Activated CD4-positive, alpha-beta T cell treated with anti-CD3 and anti-CD28 coated beads, Interleukin-2, amount 10 ng/mL, durations not matched to agents 24 days and 14 days (primary cell): ENCODE measurements at regions not wholly inside any gene's neighbourhood (a gene's known extent, or its start where the extent isn't known, plus 50 kb on each side); places are given as distances from the start of the nearest gene placed in this dataset.
"Not testable (repeated sequence)": the region's sequence is repeated elsewhere in the genome, so short reads cannot be mapped to it uniquely, and the experiment has no call there.

Experiments
- DNase-seq: peaks from one replicate; pipeline ENCODE4 v3.0.0; 2022
- H3K27ac Mint-ChIP-seq: one replicate; pipeline ENCODE4 v1.8.0; 2022; ENCODE audit warnings: mild to moderate bottlenecking, mixed read lengths
- H3K27me3 Mint-ChIP-seq: one replicate; pipeline ENCODE4 v1.8.0; 2022; ENCODE audit warnings: mixed read lengths
- H3K36me3 Mint-ChIP-seq: one replicate; pipeline ENCODE4 v1.8.0; 2022; ENCODE audit warnings: low read depth, mild to moderate bottlenecking, mixed read lengths
- H3K4me1 Mint-ChIP-seq: one replicate; pipeline ENCODE4 v1.8.0; 2021; ENCODE audit warnings: mixed read lengths
- H3K4me3 Mint-ChIP-seq: one replicate; pipeline ENCODE4 v1.8.0; 2022; ENCODE audit warnings: mild to moderate bottlenecking, moderate library complexity, mixed read lengths
- H3K9me3 Mint-ChIP-seq: one replicate; pipeline ENCODE4 v1.8.0; 2021; ENCODE audit warnings: mixed read lengths
- intact Hi-C: fragments of 100-400 bp; cut with micrococcal nuclease; formaldehyde crosslinking; loops from one replicate; pipeline ENCODE4 v1.15.1; 2023

GRCh38 chr6:85002847-85003246, 238.4 kb upstream of the TBX18 start:
- DNase-seq: no peak
- Mint-ChIP-seq H3K4me1 (no peaks in the 10 kb centered on the region), H3K27me3 (no peaks in the 10 kb centered on the region), H3K9me3 (no peaks in the 10 kb centered on the region), H3K27ac (no peak overlapping the region), H3K36me3 (no peaks in the 10 kb centered on the region), H3K4me3 (no peak overlapping the region)
- intact Hi-C loops: no loop called here

GRCh38 chr6:85000001-85000400, 235.6 kb upstream of the TBX18 start:
- intact Hi-C loops: no loop called here
- no peak for DNase-seq
- no peak overlapping the region for H3K4me3 Mint-ChIP-seq
- H3K27me3 Mint-ChIP-seq: no peaks in the 10 kb centered on the region
- H3K4me1 Mint-ChIP-seq: no peaks in the 10 kb centered on the region
- no peaks in the 10 kb centered on the region for H3K9me3 Mint-ChIP-seq
- H3K36me3 Mint-ChIP-seq: no peaks in the 10 kb centered on the region
- no peak overlapping the region for H3K27ac Mint-ChIP-seq

GRCh38 chr6:84998223-84998622, 233.8 kb upstream of the TBX18 start:
- Mint-ChIP-seq H3K4me3 (no peak overlapping the region), H3K9me3 (peaks cover 1% of the 10 kb centered on the region), H3K27me3 (no peaks in the 10 kb centered on the region), H3K4me1 (no peaks in the 10 kb centered on the region), H3K27ac (no peak overlapping the region), H3K36me3 (no peaks in the 10 kb centered on the region)
- intact Hi-C loops: no loop called here
- DNase-seq: no peak

GRCh38 chr6:84988766-84989165, 224.4 kb upstream of the TBX18 start:
- intact Hi-C loops, H3K4me1 Mint-ChIP-seq: not testable (repeated sequence)

GRCh38 chr6:84985490-84985889, 221.1 kb upstream of the TBX18 start:
- H3K27ac Mint-ChIP-seq, H3K9me3 Mint-ChIP-seq, intact Hi-C loops, H3K4me3 Mint-ChIP-seq, H3K4me1 Mint-ChIP-seq, DNase-seq, H3K36me3 Mint-ChIP-seq, H3K27me3 Mint-ChIP-seq: not testable (repeated sequence)

More at GRCh38 chr6:84988766-84989165, 224.4 kb upstream of the TBX18 start:
- H3K27me3 Mint-ChIP-seq, H3K4me3 Mint-ChIP-seq, H3K27ac Mint-ChIP-seq, DNase-seq, H3K36me3 Mint-ChIP-seq: not testable (repeated sequence)
- peaks cover 24% of the 10 kb centered on the region for H3K9me3 Mint-ChIP-seq

GRCh38 chr6:84979541-84979940, 215.1 kb upstream of the TBX18 start:
- H3K4me3 Mint-ChIP-seq: no peak overlapping the region
- peaks cover 4% of the 10 kb centered on the region for H3K9me3 Mint-ChIP-seq
- H3K27ac Mint-ChIP-seq: no peak overlapping the region
- no peaks in the 10 kb centered on the region for H3K27me3 Mint-ChIP-seq
- DNase-seq: no peak
- H3K36me3 Mint-ChIP-seq: no peaks in the 10 kb centered on the region
- intact Hi-C loops: no loop called here
- H3K4me1 Mint-ChIP-seq: no peaks in the 10 kb centered on the region

GRCh38 chr6:84977363-84977705, 212.9 kb upstream of the TBX18 start:
- H3K36me3 Mint-ChIP-seq: no peaks in the 10 kb centered on the region
- DNase-seq: no peak
- no peak overlapping the region for H3K4me3 Mint-ChIP-seq
- no peaks in the 10 kb centered on the region for H3K9me3 Mint-ChIP-seq
- H3K4me1 Mint-ChIP-seq: no peaks in the 10 kb centered on the region
- H3K27ac Mint-ChIP-seq: no peak overlapping the region
- H3K27me3 Mint-ChIP-seq: no peaks in the 10 kb centered on the region
- intact Hi-C loops: no loop called here

GRCh38 chr6:84976526-84977362, 212.3 kb upstream of the TBX18 start:
- H3K9me3 Mint-ChIP-seq: no peaks in the 10 kb centered on the region
- H3K36me3 Mint-ChIP-seq: no peaks in the 10 kb centered on the region
- no peaks in the 10 kb centered on the region for H3K4me1 Mint-ChIP-seq
- no peak for DNase-seq
- H3K27me3 Mint-ChIP-seq: no peaks in the 10 kb centered on the region
- no peak overlapping the region for H3K27ac Mint-ChIP-seq
- intact Hi-C loops: no loop called here
- H3K4me3 Mint-ChIP-seq: no peak overlapping the region

- Mint-ChIP-seq H3K4me3 (no peak overlapping the region), H3K27ac (no peak overlapping the region), H3K4me1 (no peaks in the 10 kb centered on the region), H3K36me3 (no peaks in the 10 kb centered on the region), H3K27me3 (no peaks in the 10 kb centered on the region), H3K9me3 (no peaks in the 10 kb centered on the region)
- intact Hi-C loops: no loop called here
- DNase-seq: no peak
Measured at GRCh38 chr6:84975316-84975715, 210.9 kb upstream of the TBX18 start.

- H3K4me3 Mint-ChIP-seq: no peak overlapping the region
- no peaks in the 10 kb centered on the region for H3K27me3 Mint-ChIP-seq
- DNase-seq: no peak
- H3K9me3 Mint-ChIP-seq: no peaks in the 10 kb centered on the region
- H3K4me1 Mint-ChIP-seq: no peaks in the 10 kb centered on the region
- no peak overlapping the region for H3K27ac Mint-ChIP-seq
- H3K36me3 Mint-ChIP-seq: no peaks in the 10 kb centered on the region
- intact Hi-C loops: no loop called here
Measured at GRCh38 chr6:84973606-84974005, 209.2 kb upstream of the TBX18 start.

GRCh38 chr6:84967965-84968364, 203.6 kb upstream of the TBX18 start:
- intact Hi-C loops: no loop called here
- no peak for DNase-seq
- no peaks in the 10 kb centered on the region for H3K27me3 Mint-ChIP-seq
- H3K9me3 Mint-ChIP-seq: peaks cover 4% of the 10 kb centered on the region
- H3K36me3 Mint-ChIP-seq: no peaks in the 10 kb centered on the region
- H3K27ac Mint-ChIP-seq: no peak overlapping the region
- no peak overlapping the region for H3K4me3 Mint-ChIP-seq
- no peaks in the 10 kb centered on the region for H3K4me1 Mint-ChIP-seq

GRCh38 chr6:84967389-84967788, 203.0 kb upstream of the TBX18 start:
- intact Hi-C loops: no loop called here
- Mint-ChIP-seq H3K9me3 (peaks cover 4% of the 10 kb centered on the region), H3K4me3 (no peak overlapping the region), H3K27me3 (no peaks in the 10 kb centered on the region), H3K36me3 (no peaks in the 10 kb centered on the region), H3K4me1 (no peaks in the 10 kb centered on the region), H3K27ac (no peak overlapping the region)
- no peak for DNase-seq

- Mint-ChIP-seq H3K9me3 (no peaks in the 10 kb centered on the region), H3K4me3 (no peak overlapping the region), H3K36me3 (no peaks in the 10 kb centered on the region), H3K27ac (no peak overlapping the region), H3K4me1 (no peaks in the 10 kb centered on the region), H3K27me3 (no peaks in the 10 kb centered on the region)
- intact Hi-C loops: no loop called here
- no peak for DNase-seq
Measured at GRCh38 chr6:84953111-84953755, 188.8 kb upstream of the TBX18 start.

GRCh38 chr6:84944926-84945325, 180.5 kb upstream of the TBX18 start:
- H3K27ac Mint-ChIP-seq, H3K27me3 Mint-ChIP-seq, H3K4me3 Mint-ChIP-seq, H3K9me3 Mint-ChIP-seq, DNase-seq, H3K4me1 Mint-ChIP-seq, intact Hi-C loops, H3K36me3 Mint-ChIP-seq: not testable (repeated sequence)

GRCh38 chr6:84943905-84944304, 179.5 kb upstream of the TBX18 start:
- intact Hi-C loops: no loop called here
- Mint-ChIP-seq H3K27ac (no peak overlapping the region), H3K27me3 (no peaks in the 10 kb centered on the region), H3K9me3 (no peaks in the 10 kb centered on the region), H3K4me1 (no peaks in the 10 kb centered on the region), H3K36me3 (no peaks in the 10 kb centered on the region), H3K4me3 (no peak overlapping the region)
- DNase-seq: no peak
